H1 (cell line): ENCODE measurements at regions not wholly inside any gene's neighbourhood (a gene's known extent, or its start where the extent isn't known, plus 50 kb on each side); places are given as distances from the start of the nearest gene placed in this dataset.

Experiments used
- CREB1 ChIP-seq: IDR thresholded peaks from 2 replicates; pipeline ENCODE4 v1.6.1; 2012; ENCODE audit warnings: inconsistent platforms

- TF ChIP-seq CREB1: no peak
- TF ChIP-seq, all 59 proteins: peak for 0
These were observed 214.3 kb upstream of the ADAMTS9 start (continued) for GRCh38 chr3:64901986-64902516.
